ENCODE measurements at regions not wholly inside any gene's neighbourhood (a gene's known extent, or its start where the extent isn't known, plus 50 kb on each side); places are given as distances from the start of the nearest gene placed in this dataset.

GRCh38 chr3:153066983-153067382, 95.0 kb upstream of the RAP2B start:
- Mint-ChIP-seq H3K4me3 (no peak overlapping the region), H3K27ac (no peak overlapping the region), H3K27me3 (ENCODE audit: low read depth) (no peaks in the 10 kb centered on the region), H3K4me1 (ENCODE audit: low read depth) (peaks cover 3% of the 10 kb centered on the region), H3K36me3 (ENCODE audit: low read depth) (no peaks in the 10 kb centered on the region), H3K9me3 (no peaks in the 10 kb centered on the region)
- CTCF ChIA-PET: no interaction called here
- no peak for DNase-seq
- intact Hi-C loops (cut with micrococcal nuclease): no loop called here

- DNase-seq: no peak
- CTCF ChIA-PET: no interaction called here
Measured at GRCh38 chr3:153069598-153070510, 92.2 kb upstream of the RAP2B start.

GRCh38 chr3:153070511-153070868, 91.5 kb upstream of the RAP2B start:
- intact Hi-C loops (cut with micrococcal nuclease): no loop called here
- Mint-ChIP-seq H3K27ac (no peak overlapping the region), H3K9me3 (no peaks in the 10 kb centered on the region), H3K4me3 (no peak overlapping the region), H3K27me3 (ENCODE audit: low read depth) (no peaks in the 10 kb centered on the region), H3K36me3 (ENCODE audit: low read depth) (no peaks in the 10 kb centered on the region), H3K4me1 (ENCODE audit: low read depth) (peaks cover 3% of the 10 kb centered on the region)
- CTCF ChIA-PET: no interaction called here
- DNase-seq: no peak

More at GRCh38 chr3:153069598-153070510, 92.2 kb upstream of the RAP2B start:
- Mint-ChIP-seq H3K27me3 (ENCODE audit: low read depth) (no peaks in the 10 kb centered on the region), H3K27ac (no peak overlapping the region), H3K36me3 (ENCODE audit: low read depth) (no peaks in the 10 kb centered on the region), H3K4me1 (ENCODE audit: low read depth) (peaks cover 3% of the 10 kb centered on the region), H3K4me3 (no peak overlapping the region), H3K9me3 (no peaks in the 10 kb centered on the region)
- intact Hi-C loops (cut with micrococcal nuclease): no loop called here

GRCh38 chr3:153072382-153072781, 89.6 kb upstream of the RAP2B start:
- H3K9me3 Mint-ChIP-seq: no peaks in the 10 kb centered on the region
- no peaks in the 10 kb centered on the region for H3K27me3 Mint-ChIP-seq (ENCODE audit: low read depth)
- H3K4me1 Mint-ChIP-seq (ENCODE audit: low read depth): peaks cover 3% of the 10 kb centered on the region
- CTCF ChIA-PET: no interaction called here
- no peaks in the 10 kb centered on the region for H3K36me3 Mint-ChIP-seq (ENCODE audit: low read depth)
- intact Hi-C loops (cut with micrococcal nuclease): no loop called here
- H3K4me3 Mint-ChIP-seq: no peak overlapping the region
- DNase-seq: no peak
- no peak overlapping the region for H3K27ac Mint-ChIP-seq

DNA sequence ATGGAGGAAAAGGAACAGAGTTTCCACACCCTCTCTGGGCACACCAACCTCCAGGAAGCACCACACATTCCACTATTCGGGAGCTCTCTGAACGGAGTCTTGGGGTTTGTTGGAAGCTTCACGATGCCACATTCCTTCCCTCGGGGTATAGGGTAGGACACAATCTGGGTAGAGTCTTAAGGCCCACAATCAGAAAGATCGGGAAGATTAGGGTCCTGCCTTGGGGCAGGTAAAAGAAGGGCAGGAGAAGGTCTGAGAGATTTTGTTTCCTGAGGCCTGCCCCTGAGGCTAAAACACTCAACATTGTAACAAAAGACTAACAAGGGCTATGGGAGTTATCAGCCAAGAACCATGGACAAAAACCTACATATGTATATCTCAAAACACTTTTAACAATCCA, 89.2 kb upstream of the RAP2B start:
- Mint-ChIP-seq H3K4me1 (ENCODE audit: low read depth) (peaks cover 3% of the 10 kb centered on the region), H3K4me3 (no peak overlapping the region), H3K27ac (no peak overlapping the region), H3K36me3 (ENCODE audit: low read depth) (no peaks in the 10 kb centered on the region), H3K9me3 (no peaks in the 10 kb centered on the region), H3K27me3 (ENCODE audit: low read depth) (no peaks in the 10 kb centered on the region)
- CTCF ChIA-PET: no interaction called here
- intact Hi-C loops (cut with micrococcal nuclease): no loop called here
- DNase-seq: no peak

- Mint-ChIP-seq H3K27ac (no peak overlapping the region), H3K4me3 (no peak overlapping the region), H3K4me1 (ENCODE audit: low read depth) (peaks cover 3% of the 10 kb centered on the region), H3K27me3 (ENCODE audit: low read depth) (no peaks in the 10 kb centered on the region), H3K9me3 (no peaks in the 10 kb centered on the region), H3K36me3 (ENCODE audit: low read depth) (no peaks in the 10 kb centered on the region)
- no peak for DNase-seq
- intact Hi-C loops (cut with micrococcal nuclease): no loop called here
- CTCF ChIA-PET: interaction anchor here (0.6 kb wide), 1 partner anchor 249 kb away, joined by 3 read pairs; no protein-coding TSS in a partner anchor
Measured at GRCh38 chr3:153073636-153074035, 88.4 kb upstream of the RAP2B start.

DNA sequence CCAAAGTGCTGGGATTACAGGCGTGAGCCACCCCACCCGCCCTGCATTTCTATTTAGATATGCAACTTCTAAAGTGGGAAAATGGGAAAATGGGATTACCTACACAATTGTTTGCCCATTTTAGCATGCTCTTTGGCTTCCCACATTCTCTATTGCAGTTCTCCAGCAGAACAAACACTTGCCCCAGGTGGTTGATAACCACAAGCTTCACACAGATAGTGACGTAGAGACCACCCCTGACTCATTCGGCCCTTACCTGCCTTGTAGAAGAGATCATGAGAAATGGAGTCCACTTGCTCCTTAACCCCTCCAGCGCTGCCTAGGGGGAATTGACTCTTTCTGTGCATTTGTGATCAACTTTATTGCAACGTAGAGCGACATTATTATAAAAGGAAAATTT, 83.2 kb upstream of the RAP2B start:
- no peaks in the 10 kb centered on the region for H3K9me3 Mint-ChIP-seq
- intact Hi-C loops (cut with micrococcal nuclease): no loop called here
- H3K36me3 Mint-ChIP-seq (ENCODE audit: low read depth): no peaks in the 10 kb centered on the region
- no peak overlapping the region for H3K4me3 Mint-ChIP-seq
- H3K27me3 Mint-ChIP-seq (ENCODE audit: low read depth): no peaks in the 10 kb centered on the region
- H3K4me1 Mint-ChIP-seq (ENCODE audit: low read depth): no peaks in the 10 kb centered on the region
- CTCF ChIA-PET: no interaction called here
- DNase-seq: no peak
- no peak overlapping the region for H3K27ac Mint-ChIP-seq

DNA sequence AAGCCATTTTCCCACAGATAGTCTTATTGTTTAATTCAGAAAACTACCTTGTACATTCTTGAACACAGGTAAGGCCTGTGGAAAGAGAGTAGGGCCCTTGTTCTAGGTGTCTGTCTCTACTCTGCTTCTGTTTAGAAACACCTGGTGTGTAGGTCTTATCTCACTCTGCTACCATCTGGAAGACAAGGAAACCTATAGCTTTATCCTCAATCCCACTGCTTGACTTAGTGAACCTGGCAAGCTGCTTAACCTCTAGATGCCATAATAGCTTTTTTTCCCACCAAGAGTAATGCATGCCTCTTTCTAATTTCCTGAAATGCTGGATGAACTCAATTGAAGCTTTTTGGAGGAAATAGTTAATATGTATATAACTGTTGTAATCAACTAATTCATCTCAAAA, 82.6 kb upstream of the RAP2B start:
- no peak for DNase-seq
- Mint-ChIP-seq H3K36me3 (ENCODE audit: low read depth) (no peaks in the 10 kb centered on the region), H3K27ac (no peak overlapping the region), H3K4me3 (no peak overlapping the region), H3K9me3 (no peaks in the 10 kb centered on the region), H3K4me1 (ENCODE audit: low read depth) (no peaks in the 10 kb centered on the region), H3K27me3 (ENCODE audit: low read depth) (no peaks in the 10 kb centered on the region)
- CTCF ChIA-PET: no interaction called here
- intact Hi-C loops (cut with micrococcal nuclease): no loop called here

DNA sequence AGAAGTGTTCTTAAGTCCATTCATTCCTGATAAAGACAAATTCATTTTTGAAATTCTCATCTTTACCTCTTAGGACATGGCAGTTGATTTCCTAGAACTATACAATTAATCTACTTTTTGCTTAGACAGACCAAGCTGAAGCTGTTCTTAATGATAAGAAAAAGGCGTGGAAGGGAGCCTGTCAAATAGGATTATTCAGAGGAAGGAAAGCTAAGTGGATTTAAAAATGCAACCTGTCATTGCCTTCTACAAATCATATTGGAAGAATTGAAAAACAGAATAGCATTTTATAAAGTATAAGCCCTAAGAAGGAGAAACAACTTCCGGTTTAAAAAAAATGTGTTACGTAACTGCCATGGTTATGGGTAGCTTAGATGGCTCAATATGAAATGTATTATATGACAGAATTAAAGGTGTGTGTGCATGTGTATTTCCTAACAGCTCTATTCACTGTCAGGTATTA, 81.2 kb upstream of the RAP2B start:
- Mint-ChIP-seq H3K36me3 (ENCODE audit: low read depth) (no peaks in the 10 kb centered on the region), H3K9me3 (no peaks in the 10 kb centered on the region), H3K27ac (no peak overlapping the region), H3K4me1 (ENCODE audit: low read depth) (no peaks in the 10 kb centered on the region), H3K4me3 (no peak overlapping the region), H3K27me3 (ENCODE audit: low read depth) (no peaks in the 10 kb centered on the region)
- DNase-seq: no peak
- CTCF ChIA-PET: no interaction called here
- intact Hi-C loops (cut with micrococcal nuclease): no loop called here

DNA sequence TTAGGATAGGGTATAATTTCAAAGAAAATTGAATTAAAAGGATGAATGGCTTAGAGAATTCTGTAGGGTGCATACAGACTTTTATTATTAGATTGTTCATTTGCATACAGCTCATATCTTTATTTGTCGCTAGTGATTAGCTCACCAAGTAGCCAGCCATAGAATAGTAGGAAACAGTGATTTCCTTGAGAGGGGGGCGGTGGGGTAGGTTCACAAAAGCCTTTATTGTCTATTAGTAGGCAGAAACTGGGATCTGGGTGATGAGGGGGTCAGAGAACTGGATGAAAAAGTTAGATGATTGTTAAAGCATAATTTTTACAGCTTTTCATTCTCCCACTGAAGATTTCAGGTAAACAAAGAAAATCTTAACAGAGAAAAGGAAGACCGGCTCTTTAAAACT, 77.6 kb upstream of the RAP2B start:
- Mint-ChIP-seq H3K4me3 (no peak overlapping the region), H3K27me3 (ENCODE audit: low read depth) (no peaks in the 10 kb centered on the region), H3K27ac (no peak overlapping the region), H3K9me3 (no peaks in the 10 kb centered on the region), H3K4me1 (ENCODE audit: low read depth) (no peaks in the 10 kb centered on the region), H3K36me3 (ENCODE audit: low read depth) (no peaks in the 10 kb centered on the region)
- intact Hi-C loops (cut with micrococcal nuclease): no loop called here
- no peak for DNase-seq
- CTCF ChIA-PET: no interaction called here

GRCh38 chr3:153087595-153088566, 74.1 kb upstream of the RAP2B start:
- Mint-ChIP-seq H3K4me1 (ENCODE audit: low read depth) (peaks cover 16% of the 10 kb centered on the region), H3K27me3 (ENCODE audit: low read depth) (no peaks in the 10 kb centered on the region), H3K27ac (no peak overlapping the region), H3K9me3 (no peaks in the 10 kb centered on the region), H3K4me3 (no peak overlapping the region), H3K36me3 (ENCODE audit: low read depth) (no peaks in the 10 kb centered on the region)
- DNase-seq: no peak
- CTCF ChIA-PET: interaction anchor here (0.8 kb wide), 1 partner anchor 48 kb away, joined by 3 read pairs; no protein-coding TSS in a partner anchor
- intact Hi-C loops (cut with micrococcal nuclease): no loop called here

DNA sequence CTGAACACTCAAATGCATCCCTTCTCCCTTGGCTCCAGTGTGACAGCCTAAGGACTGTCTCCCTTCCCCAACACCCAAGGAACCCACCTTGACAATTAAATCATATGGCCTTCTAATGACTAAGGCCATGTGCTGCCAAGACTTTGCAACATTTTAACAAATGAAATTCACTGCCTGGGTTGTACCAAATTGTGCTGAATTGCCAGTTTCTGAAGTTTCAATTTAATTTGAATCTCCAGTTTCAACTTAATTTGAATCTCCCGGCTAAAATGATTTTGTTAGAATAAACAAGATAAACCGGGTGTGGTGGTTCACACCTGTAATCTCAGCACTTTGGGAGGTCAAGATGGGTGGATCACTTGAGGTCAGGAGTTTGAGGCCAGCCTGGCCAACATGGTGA, 72.4 kb upstream of the RAP2B start:
- Mint-ChIP-seq H3K27ac (no peak overlapping the region), H3K4me3 (no peak overlapping the region), H3K9me3 (no peaks in the 10 kb centered on the region), H3K27me3 (ENCODE audit: low read depth) (no peaks in the 10 kb centered on the region), H3K4me1 (ENCODE audit: low read depth) (peaks cover 22% of the 10 kb centered on the region), H3K36me3 (ENCODE audit: low read depth) (no peaks in the 10 kb centered on the region)
- DNase-seq: no peak
- CTCF ChIA-PET: no interaction called here
- intact Hi-C loops (cut with micrococcal nuclease): no loop called here

Measured in activated naive CD4-positive, alpha-beta T cell treated with anti-CD3 and anti-CD28 coated beads for 36 hours (primary cell).